DOHH2 (cell line): ENCODE measurements at regions not wholly inside any gene's neighbourhood (a gene's known extent, or its start where the extent isn't known, plus 50 kb on each side); places are given as distances from the start of the nearest gene placed in this dataset.

ENCODE experiments used
- CTCF ChIP-seq: fragments of 200-600 bp; sonication (generic); IDR thresholded peaks from one replicate; pipeline ENCODE4 v1.5.1; 2014; ENCODE audit warnings: antibody characterized with exemption, mild to moderate bottlenecking, low read depth, low read length; ENCODE audit not compliant: poor library complexity, severe bottlenecking
- EZH2phosphoT487 ChIP-seq: fragments of 200-600 bp; sonication (generic); IDR thresholded peaks from 2 replicates; pipeline ENCODE4 v1.6.1; 2017; ENCODE audit warnings: borderline replicate concordance, mild to moderate bottlenecking, antibody characterized with exemption, low read length, moderate library complexity, mixed read lengths

GRCh38 chr21:8993284-8993942 is 1528.0 kb upstream of the TPTE start:
- TF ChIP-seq CTCF (no peak), EZH2phosphoT487 (no peak)
